HG02610 (cell line): ENCODE measurements at regions not wholly inside any gene's neighbourhood (a gene's known extent, or its start where the extent isn't known, plus 50 kb on each side); places are given as distances from the start of the nearest gene placed in this dataset.

ENCODE experiments used
- ATAC-seq: cut with Tn5 transposase; IDR thresholded peaks from one replicate; pipeline ENCODE4 v1.9.1; 2021; ENCODE audit warnings: mild to moderate bottlenecking, moderate library complexity; ENCODE audit not compliant: unreplicated experiment

DNA sequence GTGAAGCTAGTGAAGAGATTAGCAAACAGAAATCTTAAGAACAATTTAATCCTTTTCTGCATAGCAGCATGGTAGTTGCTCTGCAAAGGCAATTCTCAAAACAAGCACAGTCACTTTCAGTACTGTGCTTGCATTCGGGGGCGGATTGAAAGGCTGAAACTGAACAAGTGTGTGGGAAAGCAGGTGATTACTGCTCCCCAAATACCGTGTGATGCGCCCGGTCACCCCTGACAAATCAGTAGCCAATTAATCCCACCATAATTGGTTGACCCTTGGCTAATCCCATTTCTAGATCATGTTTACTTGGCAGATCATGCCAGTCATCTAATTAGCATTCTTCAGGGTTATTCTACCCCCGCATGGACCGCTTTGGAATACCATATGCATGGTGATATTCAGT, 76.5 kb upstream of the ADRB1 start:
- no peak for ATAC-seq

DNA sequence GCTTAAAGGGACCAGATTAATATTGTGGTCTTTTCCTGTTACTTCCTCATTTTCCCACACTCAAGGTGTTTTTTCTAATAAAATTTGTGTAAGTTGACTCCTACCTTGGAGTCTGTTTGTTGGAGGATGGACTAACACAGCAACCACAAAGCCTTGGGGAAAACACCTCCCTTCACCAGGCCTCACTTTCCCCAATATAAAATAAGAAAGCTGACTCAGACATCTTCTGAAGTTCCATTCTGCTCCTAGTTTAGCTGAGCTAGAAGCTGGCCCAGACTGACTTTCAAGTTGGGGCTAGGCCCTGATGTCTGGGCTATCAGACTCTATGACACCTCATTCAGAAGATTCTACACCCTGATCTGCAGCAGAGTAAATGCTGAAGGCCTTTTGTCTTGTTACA, 73.0 kb upstream of the ADRB1 start:
- peak; percentile 52 for ATAC-seq

DNA sequence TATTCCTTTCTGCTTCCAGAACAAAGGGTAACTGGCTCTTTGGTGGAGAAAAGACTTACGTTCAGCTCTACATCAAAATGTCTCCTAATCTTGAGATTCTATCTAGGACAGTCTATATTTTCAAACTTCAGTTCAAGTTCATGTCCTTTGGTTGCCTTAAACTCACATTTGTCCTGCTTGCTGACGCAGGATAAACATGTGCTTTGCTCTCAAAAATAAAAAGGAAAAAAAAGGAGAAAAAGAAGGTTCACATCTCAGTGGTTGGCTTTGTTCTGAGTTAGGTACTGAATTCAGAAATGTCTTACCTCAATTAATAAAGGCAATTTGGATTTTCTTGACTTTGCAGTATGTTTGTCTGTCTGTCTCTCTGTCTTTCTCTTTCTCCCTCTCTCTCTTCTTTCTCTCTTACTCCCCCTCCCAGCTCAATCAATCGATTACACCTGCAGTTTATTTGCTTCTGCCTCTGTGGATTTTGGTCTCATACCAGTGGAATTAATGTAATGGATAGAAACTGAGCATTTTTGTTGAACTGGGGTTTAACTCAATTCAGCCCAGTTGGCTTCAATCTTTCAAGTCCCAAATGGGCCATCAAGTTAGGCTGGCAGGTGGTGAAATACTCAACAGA, 72.2 kb upstream of the ADRB1 start:
- no peak for ATAC-seq

DNA sequence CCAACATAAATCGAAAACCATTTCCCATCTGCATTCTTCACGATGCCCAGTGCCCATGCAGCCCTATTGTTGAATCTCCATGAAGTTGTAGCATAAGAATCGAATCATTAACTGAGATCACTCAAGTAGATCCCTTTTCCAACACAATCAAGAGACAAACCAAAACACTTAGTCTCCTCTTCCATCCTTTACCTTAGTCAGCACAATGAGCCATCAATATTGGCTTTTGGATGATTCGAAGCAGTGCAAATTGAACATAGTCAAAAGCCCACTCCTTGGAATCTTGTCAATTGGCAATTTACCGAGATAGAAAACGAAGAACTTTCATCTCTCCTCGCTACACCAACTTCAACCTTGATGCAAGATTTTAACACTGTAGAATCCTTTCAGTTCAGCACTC, 66.5 kb upstream of the ADRB1 start:
- no peak for ATAC-seq

DNA sequence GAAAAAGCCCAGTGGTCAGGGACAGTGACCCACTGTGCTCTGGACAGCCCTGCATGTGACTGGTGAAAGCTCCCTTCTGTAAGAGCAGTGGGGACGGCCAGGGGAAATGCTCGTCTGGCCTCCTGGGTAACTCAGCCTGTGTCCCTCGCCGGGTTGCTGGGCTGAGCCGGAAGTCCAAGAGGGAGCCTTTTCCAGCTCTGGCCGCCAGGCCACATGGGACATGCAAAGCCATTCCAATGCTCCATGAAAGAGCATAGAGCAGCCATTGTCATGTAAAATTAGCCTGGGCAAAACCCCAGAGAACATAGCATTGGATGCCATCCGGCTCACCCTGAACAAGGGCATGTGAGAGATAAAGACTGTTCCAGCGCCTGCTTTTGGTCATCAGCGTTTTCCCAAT, 64.9 kb upstream of the ADRB1 start:
- ATAC-seq = no peak

DNA sequence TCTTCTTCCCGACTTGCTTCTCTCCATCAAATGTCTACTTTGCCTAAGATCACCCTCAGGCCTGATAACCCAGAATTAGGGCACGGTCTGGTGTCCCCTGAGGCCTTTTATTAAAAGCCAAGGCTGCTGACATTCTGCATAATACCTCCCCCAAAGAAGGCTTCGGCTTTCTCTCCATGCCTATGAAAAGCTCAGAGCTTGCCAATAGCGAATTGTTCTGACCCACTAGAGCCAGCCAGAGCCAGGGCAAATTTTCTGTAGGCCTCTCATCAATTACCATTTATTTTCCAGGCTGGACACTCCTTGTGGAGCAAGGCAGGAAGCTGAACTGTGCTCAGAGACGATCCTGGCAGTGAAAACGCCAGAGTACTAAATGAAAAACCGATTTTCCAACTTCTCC, 64.3 kb upstream of the ADRB1 start:
- no peak for ATAC-seq

DNA sequence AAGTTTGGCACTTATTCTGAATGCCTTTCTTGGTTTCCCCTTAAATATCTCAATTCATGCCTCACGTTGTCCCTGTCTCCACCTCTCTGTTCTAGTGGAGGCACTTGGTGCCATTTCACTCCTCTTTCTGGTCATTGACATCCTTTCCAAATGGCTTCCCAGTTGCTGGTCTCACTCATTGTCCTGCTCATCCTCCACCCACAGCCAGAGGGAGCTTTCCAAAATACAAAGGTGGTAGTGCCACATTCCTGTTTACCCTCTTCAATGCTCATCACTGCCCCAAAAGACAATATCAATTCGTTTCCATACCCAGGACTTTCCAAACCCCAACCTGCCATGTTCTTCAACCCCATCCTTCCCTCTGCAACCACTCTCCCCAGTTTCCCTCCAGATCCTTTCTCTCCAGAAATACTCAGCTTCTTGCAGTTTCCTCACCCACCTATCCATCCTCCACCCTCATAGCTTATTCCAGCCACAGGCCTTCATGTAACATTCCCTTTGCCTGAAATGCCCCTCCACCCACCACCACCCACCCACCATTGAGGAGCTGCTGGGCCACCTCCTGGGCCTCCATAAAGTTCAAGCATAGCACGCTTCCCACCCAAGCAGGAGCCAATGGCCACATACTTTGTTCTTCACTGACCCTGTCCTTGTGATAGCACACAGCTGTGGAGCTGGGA, 63.1 kb upstream of the ADRB1 start:
- no peak for ATAC-seq

DNA sequence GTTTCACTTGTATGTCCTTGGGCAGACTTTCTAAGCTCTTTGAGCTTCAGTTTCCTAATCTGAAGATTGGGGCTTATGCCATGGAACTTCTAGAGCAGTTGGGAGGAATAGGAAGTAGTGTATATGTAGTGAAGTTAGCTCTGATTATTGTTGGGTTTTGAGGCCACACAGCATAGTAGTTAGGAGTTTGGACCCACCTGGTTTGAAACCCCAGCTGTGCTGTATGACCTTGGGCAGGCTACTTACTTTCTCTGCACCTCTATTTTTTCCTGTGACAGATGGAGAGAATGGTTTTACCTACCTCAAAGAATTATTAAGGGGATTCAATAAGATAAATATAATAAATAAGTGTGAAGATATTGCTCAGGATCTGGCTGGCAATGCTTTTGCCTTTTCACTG, 61.4 kb upstream of the ADRB1 start:
- no peak for ATAC-seq

DNA sequence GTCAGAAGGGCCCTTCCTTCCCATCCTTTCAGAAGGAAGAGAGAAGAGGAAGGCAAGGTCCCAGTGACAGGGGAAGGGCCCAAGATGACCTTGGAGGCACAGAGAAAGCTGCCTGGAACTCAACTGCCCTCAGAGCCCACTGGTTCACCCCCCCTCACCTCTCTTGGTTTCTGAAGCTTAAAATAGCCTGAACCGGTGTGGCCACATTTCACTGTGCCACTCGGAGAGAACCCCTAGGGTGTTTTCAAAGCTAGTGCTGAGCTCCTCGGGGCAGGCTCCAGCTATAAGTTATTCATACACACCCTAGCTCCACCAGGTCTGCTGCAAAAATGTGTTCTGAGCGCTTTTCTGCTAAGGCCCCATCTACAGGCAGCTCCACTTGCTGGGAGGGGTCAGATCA, 60.9 kb upstream of the ADRB1 start:
- ATAC-seq = peak; percentile 71

DNA sequence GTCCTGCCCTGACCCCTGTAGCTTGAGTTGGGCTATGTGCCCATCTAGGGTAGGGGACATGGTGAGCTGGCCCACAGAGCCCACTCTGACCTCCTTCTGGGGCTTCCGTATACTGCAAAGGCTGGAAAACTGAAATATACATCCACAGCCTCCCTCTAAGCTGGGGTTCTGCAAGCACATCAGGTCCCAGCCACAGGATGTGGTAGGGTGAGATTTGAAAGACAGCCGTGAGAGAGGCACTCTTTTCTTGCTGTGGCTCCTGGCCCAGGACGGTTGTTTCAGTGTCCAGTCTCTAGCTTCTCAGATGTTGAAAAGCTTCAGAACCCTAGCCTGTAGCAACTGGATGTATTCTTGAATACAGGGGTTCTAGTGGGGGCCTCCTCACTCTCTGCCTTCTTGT, 60.1 kb upstream of the ADRB1 start:
- ATAC-seq = peak; percentile 59

DNA sequence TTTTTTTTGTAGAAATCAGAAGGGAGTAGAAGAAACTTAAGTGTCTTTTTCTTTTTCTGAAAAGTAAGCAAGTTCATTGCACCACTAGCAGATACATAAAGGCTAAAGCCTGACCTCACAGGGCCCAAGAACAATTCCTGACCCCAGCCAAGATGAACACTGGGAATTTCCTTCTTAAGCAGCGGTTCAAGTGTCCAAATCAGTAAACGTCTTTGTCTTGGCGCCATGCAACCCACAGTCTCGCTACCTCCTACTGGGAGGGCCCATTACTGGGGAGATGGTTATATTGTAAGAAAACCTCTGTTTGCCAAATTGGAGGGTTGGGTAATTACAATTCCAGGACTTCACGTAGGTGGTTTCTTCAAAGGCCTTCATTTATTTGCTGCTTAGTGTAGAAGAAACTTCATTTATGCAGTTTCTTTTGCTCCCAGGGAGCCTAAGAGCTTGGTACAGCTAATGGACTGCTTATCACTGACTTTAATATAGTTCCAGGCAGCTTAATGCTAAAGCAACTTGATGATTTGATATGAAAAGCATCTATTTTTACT, 58.3 kb upstream of the ADRB1 start:
- ATAC-seq = no peak

DNA sequence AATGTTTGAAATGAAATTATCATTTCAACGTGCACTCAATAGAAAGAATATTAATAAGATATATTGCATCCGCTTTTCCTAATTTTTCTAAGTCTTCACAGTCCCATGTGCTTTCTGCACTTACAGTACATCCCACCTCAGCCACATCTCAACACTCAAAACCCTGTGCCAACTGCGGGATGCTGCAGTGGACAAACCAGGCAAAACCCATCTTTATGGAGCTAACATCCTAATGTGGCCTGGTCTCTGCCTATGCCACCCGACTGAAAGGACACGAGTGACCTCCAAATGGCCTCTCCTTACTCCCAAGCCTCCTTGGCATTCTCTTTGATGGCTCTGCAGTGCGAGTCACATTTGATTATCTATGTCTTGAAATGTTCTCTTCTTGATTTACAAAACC, 57.4 kb upstream of the ADRB1 start:
- no peak for ATAC-seq

DNA sequence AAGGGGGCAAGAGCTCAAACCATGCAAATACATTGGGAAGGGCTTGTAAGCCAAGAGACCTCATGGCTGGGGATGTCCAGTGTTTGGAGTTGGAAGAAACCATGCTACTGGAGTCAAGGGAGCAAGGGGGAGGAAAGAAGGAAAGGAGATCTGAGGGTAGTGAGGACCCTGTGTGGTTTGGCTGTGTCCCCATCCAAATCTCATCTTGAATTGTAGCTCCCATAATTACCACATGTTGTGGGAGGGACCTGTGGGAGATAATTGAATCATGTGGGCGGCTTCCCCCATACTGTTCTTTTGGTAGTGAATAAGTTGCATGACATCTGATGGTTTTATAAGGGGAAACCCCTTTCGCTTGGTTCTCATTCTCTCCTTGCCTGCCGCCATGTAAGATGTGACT, 56.5 kb upstream of the ADRB1 start:
- no peak for ATAC-seq

DNA sequence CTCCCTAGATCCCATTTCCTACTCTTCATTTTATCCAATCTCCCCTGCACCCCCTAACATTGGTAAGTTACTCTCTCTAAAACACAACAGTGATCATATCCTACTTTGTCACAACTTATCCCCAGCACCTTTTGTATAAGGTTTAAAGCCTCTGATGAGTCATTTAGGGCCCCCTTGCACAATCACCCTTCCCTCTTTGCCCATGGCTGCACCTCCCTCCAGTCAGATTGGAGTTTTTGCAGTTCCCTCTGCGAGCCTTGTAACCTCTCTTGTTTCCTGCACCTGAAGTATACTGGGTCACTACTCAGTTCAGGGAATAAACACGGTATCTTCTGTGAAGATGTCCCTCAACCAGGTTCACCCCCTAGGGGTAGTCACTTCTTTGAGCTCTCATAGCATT, 55.9 kb upstream of the ADRB1 start:
- ATAC-seq = no peak

DNA sequence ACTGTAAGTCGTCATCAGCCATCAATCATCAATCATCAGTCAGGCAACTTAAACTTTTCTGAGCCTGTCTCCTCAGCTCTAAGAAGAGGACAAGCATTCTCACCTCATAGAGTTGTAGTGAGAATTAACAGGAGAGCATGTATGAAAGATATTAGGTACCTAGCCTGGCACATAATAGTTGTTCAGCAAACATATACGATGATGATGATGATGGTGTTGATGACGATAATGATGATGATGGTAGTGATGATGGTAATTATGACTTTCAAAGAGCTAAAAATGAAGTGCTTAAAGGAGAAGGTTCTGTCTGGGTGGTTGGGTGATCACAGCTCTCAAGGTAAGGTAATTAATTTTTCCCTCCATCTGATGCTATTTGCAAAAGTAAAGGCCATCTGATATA, 55.1 kb upstream of the ADRB1 start:
- ATAC-seq = no peak

DNA sequence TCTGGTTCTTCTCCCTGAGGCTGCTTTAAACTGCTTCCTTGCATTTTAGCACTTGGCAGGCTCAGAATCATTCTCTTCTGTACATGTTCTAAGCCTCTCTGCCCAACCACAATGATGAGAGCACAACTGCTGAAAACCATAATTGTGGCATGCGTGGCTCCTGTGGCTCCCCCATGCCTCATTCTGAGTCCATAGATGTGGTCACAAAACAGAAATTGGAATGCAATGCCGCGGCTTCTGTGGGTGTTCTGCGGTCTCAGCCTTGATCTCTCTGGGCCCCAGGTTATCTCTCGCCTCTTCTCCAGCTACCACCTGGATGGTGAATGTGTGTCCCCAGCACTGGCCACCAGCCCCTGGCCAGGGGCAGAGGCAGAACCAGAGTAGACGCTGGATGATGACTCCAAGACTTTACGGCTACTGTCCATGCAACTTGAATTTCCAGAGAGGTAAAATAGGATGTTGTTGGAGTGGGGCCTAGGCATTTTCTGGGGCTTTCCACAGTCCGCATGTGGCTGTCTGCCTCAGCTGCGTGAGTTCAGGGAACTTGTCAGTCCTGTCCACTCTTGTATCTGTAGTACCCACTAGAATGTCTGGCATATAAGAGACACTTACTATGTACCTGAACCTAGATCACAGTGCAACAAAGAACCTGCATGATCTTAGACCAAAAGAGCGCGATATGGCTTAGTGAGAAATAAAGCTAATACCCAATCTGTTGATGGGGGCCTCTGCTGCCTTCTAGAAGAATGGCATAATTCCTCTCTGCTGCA, 52.4 kb upstream of the ADRB1 start:
- no peak for ATAC-seq

DNA sequence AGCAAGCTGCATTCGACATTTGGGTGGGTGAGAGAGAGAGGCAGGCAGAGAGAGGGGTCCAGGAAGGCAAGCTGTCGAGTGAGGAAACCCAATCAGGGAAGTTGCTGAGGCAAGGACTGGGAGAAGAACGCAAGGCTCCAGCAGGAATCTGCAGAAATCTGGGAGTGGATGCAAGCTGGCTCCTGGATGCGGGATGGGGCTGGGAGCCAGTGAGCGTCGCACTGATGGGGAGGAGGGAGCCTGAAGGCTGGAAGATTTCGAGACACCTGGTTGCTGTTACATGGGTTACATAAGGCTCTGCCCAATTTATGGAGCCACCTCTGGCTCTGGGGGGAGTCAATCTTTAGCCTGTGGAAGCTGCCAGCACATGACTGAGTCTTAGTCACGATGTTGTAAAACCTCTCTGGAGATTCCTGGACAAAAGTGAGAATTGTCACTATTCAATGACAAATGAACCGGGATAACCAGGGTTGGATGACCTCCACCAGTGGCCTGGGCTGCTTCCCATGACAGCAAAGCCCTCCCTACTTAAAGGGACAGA, 51.1 kb upstream of the ADRB1 start:
- ATAC-seq = no peak

DNA sequence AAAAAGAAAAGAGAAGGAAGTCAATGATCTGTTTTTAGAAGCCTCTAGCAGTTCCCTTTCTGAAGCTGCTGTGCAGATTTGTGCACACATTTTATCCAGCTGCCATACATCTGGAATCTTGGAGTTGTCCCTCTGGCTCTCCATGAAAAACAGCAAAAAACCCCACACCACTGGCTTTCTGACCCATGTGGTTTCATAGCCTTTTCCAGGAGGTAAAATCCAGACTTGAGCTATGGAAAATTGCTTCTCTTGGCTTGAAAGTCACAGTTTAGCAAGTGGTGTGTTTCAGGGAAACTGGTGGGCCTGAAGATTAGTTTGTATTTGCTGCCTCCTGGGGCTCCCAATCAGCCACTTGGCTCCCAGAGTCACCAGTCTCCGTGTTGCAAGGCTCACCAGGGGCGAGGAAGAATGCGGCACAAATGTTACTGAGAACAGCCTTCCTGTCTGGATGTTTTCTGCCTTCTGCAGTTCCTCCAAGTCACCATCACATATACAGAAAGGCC, 50.1 kb upstream of the ADRB1 start:
- no peak for ATAC-seq
